Kidney (tissue), 13 donors: ENCODE measurements at regions not wholly inside any gene's neighbourhood (a gene's known extent, or its start where the extent isn't known, plus 50 kb on each side); places are given as distances from the start of the nearest gene placed in this dataset.

ENCODE experiments used
- DNase-seq, 5 donors: peaks; one replicate each; pipeline ENCODE4 v3.0.0-alpha.2; 2013 to 2020
- FAIRE-seq: peaks from 2 replicates; lab custom pipeline; 2012; peaks lifted over from hg19 to GRCh38; lab: Jason Lieb, UNC
- H3K27ac ChIP-seq, 2 donors: one replicate each; pipeline ENCODE4 v1.7.0; 2013; ENCODE audit warnings: low read depth in 2 of 2, low read length in 2 of 2, inconsistent platforms in 1 of 2
- H3K27me3 ChIP-seq: one replicate; pipeline ENCODE4 v1.7.1; 2013; ENCODE audit warnings: low read length, inconsistent platforms; ENCODE audit not compliant: control insufficient read depth, insufficient read depth
- H3K36me3 ChIP-seq, 3 donors: one replicate each; pipeline versions ENCODE4 v1.7.0 to v1.7.1; 2013; ENCODE audit warnings: low read length in 3 of 3, control low read depth in 1 of 3, inconsistent platforms in 1 of 3; ENCODE audit not compliant: insufficient read depth in 3 of 3, control insufficient read depth in 2 of 3
- H3K4me1 ChIP-seq, 3 donors: one replicate each; pipeline versions ENCODE4 v1.7.0 to v1.7.1; 2013; ENCODE audit warnings: low read length in 3 of 3, inconsistent platforms in 1 of 3, low read depth in 1 of 3; ENCODE audit not compliant: control insufficient read depth in 2 of 3, insufficient read depth in 2 of 3
- H3K4me3 ChIP-seq, 3 donors: one replicate each; pipeline versions ENCODE4 v1.7.0 to v1.8.1; 2013; ENCODE audit warnings: low read length in 3 of 3, control low read depth in 1 of 3, inconsistent platforms in 1 of 3
- H3K9ac ChIP-seq, 3 donors: one replicate each; pipeline versions ENCODE4 v1.7.0 to v1.7.1; 2013; ENCODE audit warnings: low read length in 3 of 3, control low read depth in 1 of 3, inconsistent platforms in 1 of 3
- H3K9me3 ChIP-seq, 3 donors: one replicate each; pipeline versions ENCODE4 v1.7.0 to v1.7.1; 2013; ENCODE audit warnings: low read length in 3 of 3, control low read depth in 1 of 3, inconsistent platforms in 1 of 3; ENCODE audit not compliant: control insufficient read depth in 2 of 3, insufficient read depth in 1 of 3
- CTCF ChIP-seq: IDR thresholded peaks from 3 replicates; pipeline ENCODE4 v1.5.1; 2012; ENCODE audit warnings: mild to moderate bottlenecking, moderate library complexity, borderline replicate concordance; ENCODE audit not compliant: insufficient read depth; ENCODE audit errors: extremely low read depth
- intact Hi-C: fragments of 100-400 bp; cut with DNase I; formaldehyde crosslinking; loops from one replicate; pipeline ENCODE4 v1.11.1; 2022
- donor health status: control.
- donor health status: control.
- donor health status: control.
- donor health status: control.
- donor health status: control.
- donor health status: DM: yes; HTN: yes; CAD: no.
- donor health status: Normal renal cell carcinoma (clear cell type).

- H3K9me3 ChIP-seq, result no peaks in the 10 kb centered on the region
- no peak for TF ChIP-seq CTCF
- no peak for DNase-seq
- no peak overlapping the region for H3K27ac ChIP-seq
- no peaks in the 10 kb centered on the region for H3K36me3 ChIP-seq
- H3K4me1 ChIP-seq, result peaks cover 0 to 2% (median 0%) of the 10 kb centered on the region in 3 donors
- FAIRE-seq, result no peak
- H3K27me3 ChIP-seq, result peaks cover 2% of the 10 kb centered on the region
- H3K9ac ChIP-seq, result no peak overlapping the region
- intact Hi-C loops, result no loop called here
- H3K4me3 ChIP-seq, result no peak overlapping the region
Measured at GRCh38 chr2:5563411-5563810, 128.8 kb upstream of the SOX11 start.

GRCh38 chr2:5569256-5569655, 122.9 kb upstream of the SOX11 start:
- DNase-seq (no peak), FAIRE-seq (no peak)
- Histone ChIP-seq H3K27me3 (no peaks in the 10 kb centered on the region), H3K4me1 (no peaks in the 10 kb centered on the region), H3K27ac (no peak overlapping the region), H3K9me3 (no peaks in the 10 kb centered on the region), H3K36me3 (no peaks in the 10 kb centered on the region), H3K4me3 (no peak overlapping the region), H3K9ac (no peak overlapping the region)
- intact Hi-C loops, result no loop called here
- TF ChIP-seq CTCF, result no peak

- intact Hi-C loops, result no loop called here
- Histone ChIP-seq H3K9ac (no peak overlapping the region), H3K27ac (no peak overlapping the region), H3K4me3 (no peak overlapping the region), H3K36me3 (no peaks in the 10 kb centered on the region), H3K9me3 (peaks cover 0 to 3% (median 0%) of the 10 kb centered on the region in 3 donors), H3K27me3 (no peaks in the 10 kb centered on the region), H3K4me1 (no peaks in the 10 kb centered on the region)
- DNase-seq (no peak), FAIRE-seq (peak; percentile 73)
- no peak for TF ChIP-seq CTCF
Measured at GRCh38 chr2:5576015-5576414, 116.2 kb upstream of the SOX11 start.

- intact Hi-C loops, result no loop called here
- Histone ChIP-seq H3K9ac (no peak overlapping the region), H3K4me1 (no peaks in the 10 kb centered on the region), H3K9me3 (no peaks in the 10 kb centered on the region), H3K27me3 (no peaks in the 10 kb centered on the region), H3K36me3 (no peaks in the 10 kb centered on the region), H3K4me3 (no peak overlapping the region), H3K27ac (no peak overlapping the region)
- FAIRE-seq, result no peak
- TF ChIP-seq CTCF, result no peak
- DNase-seq, result no peak
Measured at GRCh38 chr2:5587766-5588165, 104.4 kb upstream of the SOX11 start.
